ENCODE measurements at regions not wholly inside any gene's neighbourhood (a gene's known extent, or its start where the extent isn't known, plus 50 kb on each side); places are given as distances from the start of the nearest gene placed in this dataset.

DNA sequence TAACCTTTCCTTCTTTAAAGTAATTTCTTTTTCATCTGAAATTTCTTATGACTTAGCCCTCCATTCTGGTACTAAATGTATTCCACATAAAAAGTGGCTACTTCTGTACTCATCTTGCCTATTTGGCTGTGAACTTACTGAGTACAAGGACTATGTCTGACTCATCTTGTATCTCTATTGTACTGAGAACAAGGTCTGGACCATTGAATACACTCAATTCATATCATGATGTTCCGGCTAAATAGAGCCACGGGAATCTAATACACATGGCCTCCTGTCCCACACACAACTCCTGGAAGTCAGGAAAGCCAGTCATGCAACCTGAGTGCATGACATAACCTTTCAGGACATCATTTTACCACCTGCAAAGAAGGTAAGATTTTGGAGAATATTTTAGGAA, 203.9 kb downstream of the PLK2 start:
- Histone ChIP-seq H3K23me2 (ENCODE audit: low read depth, low read length) (no peaks in the 10 kb centered on the region), H2AFZ (ENCODE audit: low read length) (no peak overlapping the region), H3K56ac (replicated peaks; ENCODE audit: insufficient read length, low read depth, low read length) (no peak overlapping the region), H3K27me3 (replicated peaks in 1 of 4; ENCODE audit: control insufficient read depth in 3 of 4, extremely low read depth in 1 of 4, insufficient read depth in 3 of 4, low read length in 3 of 4) (no peaks in the 10 kb centered on the region), H2BK12ac (ENCODE audit: low read depth, low read length) (no peak overlapping the region), H2BK120ac (replicated peaks; ENCODE audit: low read depth, low read length) (no peak overlapping the region), H3K23ac (ENCODE audit: insufficient read length) (no peak overlapping the region), H3K18ac (ENCODE audit: extremely low read depth, low read length) (no peak overlapping the region), H3K4me2 (ENCODE audit: insufficient read depth in 1 of 2, low read depth in 2 of 2, low read length in 2 of 2) (no peak overlapping the region), H2BK15ac (ENCODE audit: low read length) (no peak overlapping the region), H3K36me3 (ENCODE audit: control insufficient read depth in 2 of 4, insufficient read depth in 4 of 4, low read length in 3 of 4) (no peaks in the 10 kb centered on the region), H3K4me3 (ENCODE audit: extremely low read depth in 1 of 4, insufficient read depth in 2 of 4, low read depth in 3 of 4, low read length in 4 of 4) (no peak overlapping the region), H3K27ac (ENCODE audit: low read depth, low read length) (no peak overlapping the region), H4K91ac (replicated peaks; ENCODE audit: insufficient read length, low read length) (no peak overlapping the region), H3K9ac (replicated peaks in 1 of 4; ENCODE audit: extremely low read depth in 1 of 4, low read depth in 3 of 4, low read length in 3 of 4) (no peak overlapping the region), H2BK20ac (ENCODE audit: low read length) (no peak overlapping the region), H2AK5ac (ENCODE audit: low read depth, low read length) (no peak overlapping the region), H3K4ac (replicated peaks; ENCODE audit: insufficient read length, low read depth, low read length) (no peak overlapping the region), H4K8ac (ENCODE audit: extremely low read depth, insufficient read depth, low read length) (no peak overlapping the region), H3K9me3 (ENCODE audit: insufficient read depth in 2 of 2, low read depth in 1 of 2, low read length in 1 of 2) (no peaks in the 10 kb centered on the region), H3K79me2 (ENCODE audit: control insufficient read depth in 1 of 2, insufficient read depth in 2 of 2, low read length in 2 of 2) (no peaks in the 10 kb centered on the region), H4K5ac (ENCODE audit: insufficient read length, low read depth, low read length) (no peak overlapping the region), H3K4me1 (replicated peaks in 1 of 4; ENCODE audit: control insufficient read depth in 3 of 4, insufficient read depth in 4 of 4, low read length in 3 of 4) (0 out of 7 replicates have a peak, but pooled peaks cover 0 to 2% (median 0%) of the 10 kb centered on the region in 4 experiments), H4K20me1 (replicated peaks in 1 of 2; ENCODE audit: control insufficient read depth in 1 of 2, insufficient read depth in 2 of 2, low read length in 2 of 2) (no peaks in the 10 kb centered on the region), H2BK5ac (ENCODE audit: low read depth, low read length) (no peak overlapping the region), H3K14ac (ENCODE audit: insufficient read length) (no peak overlapping the region), H3K79me1 (ENCODE audit: low read depth, low read length) (no peaks in the 10 kb centered on the region)
- CTCF ChIA-PET (ENCODE audit: partially characterized antibody): interaction anchor here (0.6 kb wide), 1 partner anchor 463 kb away, joined by 3 read pairs; no protein-coding TSS in a partner anchor
- POLR2A ChIA-PET (ENCODE audit: partially characterized antibody): no interaction called here
- FAIRE-seq (no peak), DNase-seq (ENCODE audit: low read depth in 1 of 2, low spot score in 2 of 2) (no peak)
- 87% methylated on average over 2 of the region's 2 CpGs; no CpG with 5 or more reads in 1 of the 2 experiments for WGBS, 2 experiments (ENCODE audit: extremely low coverage in 1 of 2, insufficient coverage in 1 of 2, insufficient read length in 1 of 2, insufficient replicate concordance in 2 of 2, low coverage in 1 of 2, low lambda C conversion rate in 2 of 2, missing lambda C conversion rate in 1 of 2)
- TF ChIP-seq JUND (IDR thresholded peaks at IDR 0.05; ENCODE audit: low read length): no peak
- TF ChIP-seq SIRT6 (IDR thresholded peaks at IDR 0.05; ENCODE audit: low read length): no peak
- TF ChIP-seq RFX5 (IDR thresholded peaks at IDR 0.05; ENCODE audit: borderline replicate concordance, low read depth, low read length): no peak
- TF ChIP-seq, protein P1, sequence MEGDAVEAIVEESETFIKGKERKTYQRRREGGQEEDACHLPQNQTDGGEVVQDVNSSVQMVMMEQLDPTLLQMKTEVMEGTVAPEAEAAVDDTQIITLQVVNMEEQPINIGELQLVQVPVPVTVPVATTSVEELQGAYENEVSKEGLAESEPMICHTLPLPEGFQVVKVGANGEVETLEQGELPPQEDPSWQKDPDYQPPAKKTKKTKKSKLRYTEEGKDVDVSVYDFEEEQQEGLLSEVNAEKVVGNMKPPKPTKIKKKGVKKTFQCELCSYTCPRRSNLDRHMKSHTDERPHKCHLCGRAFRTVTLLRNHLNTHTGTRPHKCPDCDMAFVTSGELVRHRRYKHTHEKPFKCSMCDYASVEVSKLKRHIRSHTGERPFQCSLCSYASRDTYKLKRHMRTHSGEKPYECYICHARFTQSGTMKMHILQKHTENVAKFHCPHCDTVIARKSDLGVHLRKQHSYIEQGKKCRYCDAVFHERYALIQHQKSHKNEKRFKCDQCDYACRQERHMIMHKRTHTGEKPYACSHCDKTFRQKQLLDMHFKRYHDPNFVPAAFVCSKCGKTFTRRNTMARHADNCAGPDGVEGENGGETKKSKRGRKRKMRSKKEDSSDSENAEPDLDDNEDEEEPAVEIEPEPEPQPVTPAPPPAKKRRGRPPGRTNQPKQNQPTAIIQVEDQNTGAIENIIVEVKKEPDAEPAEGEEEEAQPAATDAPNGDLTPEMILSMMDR (IDR thresholded peaks at IDR 0.05; ENCODE audit: control extremely low read depth in 1 of 3, insufficient read depth in 1 of 3, low read depth in 1 of 3, low read length in 3 of 3): no peak
- no peak for TF ChIP-seq BCL11A (IDR thresholded peaks at IDR 0.05; ENCODE audit: low read depth in 2 of 2, low read length in 2 of 2)
- no peak for TF ChIP-seq SP1 (IDR thresholded peaks at IDR 0.05; ENCODE audit: low read depth, low read length)
- TF ChIP-seq TCF12 (IDR thresholded peaks at IDR 0.05; ENCODE audit: low read depth, low read length): no peak
- no peak for TF ChIP-seq RNF2 (IDR thresholded peaks at IDR 0.05; ENCODE audit: borderline replicate concordance, low read depth, low read length, missing control alignments, poor library complexity, severe bottlenecking)
- TF ChIP-seq RBBP5 (IDR thresholded peaks at IDR 0.05; ENCODE audit: borderline replicate concordance, low read depth, low read length): no peak
- TF ChIP-seq, protein P2, sequence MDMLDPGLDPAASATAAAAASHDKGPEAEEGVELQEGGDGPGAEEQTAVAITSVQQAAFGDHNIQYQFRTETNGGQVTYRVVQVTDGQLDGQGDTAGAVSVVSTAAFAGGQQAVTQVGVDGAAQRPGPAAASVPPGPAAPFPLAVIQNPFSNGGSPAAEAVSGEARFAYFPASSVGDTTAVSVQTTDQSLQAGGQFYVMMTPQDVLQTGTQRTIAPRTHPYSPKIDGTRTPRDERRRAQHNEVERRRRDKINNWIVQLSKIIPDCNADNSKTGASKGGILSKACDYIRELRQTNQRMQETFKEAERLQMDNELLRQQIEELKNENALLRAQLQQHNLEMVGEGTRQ (IDR thresholded peaks at IDR 0.05; ENCODE audit: low read length): no peak
- no peak for TF ChIP-seq SRF (IDR thresholded peaks at IDR 0.05; ENCODE audit: low read depth, low read length)

All from H1 (cell line).